ENCODE measurements at regions not wholly inside any gene's neighbourhood (a gene's known extent, or its start where the extent isn't known, plus 50 kb on each side); places are given as distances from the start of the nearest gene placed in this dataset.

- no peaks in the 10 kb centered on the region for H3K9me3 ChIP-seq (ENCODE audit: severe bottlenecking)
- H3K27me3 ChIP-seq (ENCODE audit: insufficient read depth, poor library complexity, severe bottlenecking): no peaks in the 10 kb centered on the region
- DNase-seq (ENCODE audit: low spot score): no peak
- no peak overlapping the region for H3K27ac ChIP-seq (ENCODE audit: poor library complexity, severe bottlenecking)
- H3K4me1 ChIP-seq (ENCODE audit: insufficient read depth, poor library complexity, severe bottlenecking): peaks cover 6% of the 10 kb centered on the region
- no peak for ATAC-seq (ENCODE audit: low read depth)
- TF ChIP-seq CTCF (IDR thresholded peaks at IDR 0.05; ENCODE audit: poor library complexity, severe bottlenecking): no peak
- H3K36me3 ChIP-seq (ENCODE audit: low read depth): no peaks in the 10 kb centered on the region
- no peak overlapping the region for H3K4me3 ChIP-seq (ENCODE audit: severe bottlenecking)
Measured at GRCh38 chr6:90463359-90463758, 123.5 kb downstream of the MAP3K7 start.

- Histone ChIP-seq H3K27ac (ENCODE audit: poor library complexity, severe bottlenecking) (no peak overlapping the region), H3K4me3 (ENCODE audit: severe bottlenecking) (no peak overlapping the region), H3K27me3 (ENCODE audit: insufficient read depth, poor library complexity, severe bottlenecking) (no peaks in the 10 kb centered on the region), H3K9me3 (ENCODE audit: severe bottlenecking) (no peaks in the 10 kb centered on the region), H3K36me3 (ENCODE audit: low read depth) (no peaks in the 10 kb centered on the region), H3K4me1 (ENCODE audit: insufficient read depth, poor library complexity, severe bottlenecking) (no peaks in the 10 kb centered on the region)
- no peak for TF ChIP-seq CTCF (IDR thresholded peaks at IDR 0.05; ENCODE audit: poor library complexity, severe bottlenecking)
- ATAC-seq (ENCODE audit: low read depth) (no peak), DNase-seq (ENCODE audit: low spot score) (no peak)
Measured at GRCh38 chr6:90462102-90462501, 124.8 kb downstream of the MAP3K7 start.

GRCh38 chr6:90461383-90461782 is 125.5 kb downstream of the MAP3K7 start:
- Histone ChIP-seq H3K4me1 (ENCODE audit: insufficient read depth, poor library complexity, severe bottlenecking) (no peaks in the 10 kb centered on the region), H3K27ac (ENCODE audit: poor library complexity, severe bottlenecking) (no peak overlapping the region), H3K4me3 (ENCODE audit: severe bottlenecking) (no peak overlapping the region), H3K27me3 (ENCODE audit: insufficient read depth, poor library complexity, severe bottlenecking) (no peaks in the 10 kb centered on the region), H3K9me3 (ENCODE audit: severe bottlenecking) (no peaks in the 10 kb centered on the region), H3K36me3 (ENCODE audit: low read depth) (no peaks in the 10 kb centered on the region)
- no peak for TF ChIP-seq CTCF (IDR thresholded peaks at IDR 0.05; ENCODE audit: poor library complexity, severe bottlenecking)
- ATAC-seq (ENCODE audit: low read depth) (no peak), DNase-seq (ENCODE audit: low spot score) (no peak)

GRCh38 chr6:90460051-90460450 is 126.8 kb downstream of the MAP3K7 start:
- DNase-seq (ENCODE audit: low spot score) (no peak), ATAC-seq (ENCODE audit: low read depth) (no peak)
- TF ChIP-seq CTCF (IDR thresholded peaks at IDR 0.05; ENCODE audit: poor library complexity, severe bottlenecking): no peak
- Histone ChIP-seq H3K4me3 (ENCODE audit: severe bottlenecking) (no peak overlapping the region), H3K27me3 (ENCODE audit: insufficient read depth, poor library complexity, severe bottlenecking) (no peaks in the 10 kb centered on the region), H3K4me1 (ENCODE audit: insufficient read depth, poor library complexity, severe bottlenecking) (no peaks in the 10 kb centered on the region), H3K36me3 (ENCODE audit: low read depth) (no peaks in the 10 kb centered on the region), H3K9me3 (ENCODE audit: severe bottlenecking) (no peaks in the 10 kb centered on the region), H3K27ac (ENCODE audit: poor library complexity, severe bottlenecking) (no peak overlapping the region)

- no peak for DNase-seq (ENCODE audit: low spot score)
- Histone ChIP-seq H3K36me3 (ENCODE audit: low read depth) (no peaks in the 10 kb centered on the region), H3K4me1 (ENCODE audit: insufficient read depth, poor library complexity, severe bottlenecking) (peaks cover 7% of the 10 kb centered on the region), H3K9me3 (ENCODE audit: severe bottlenecking) (no peaks in the 10 kb centered on the region), H3K4me3 (ENCODE audit: severe bottlenecking) (no peak overlapping the region), H3K27ac (ENCODE audit: poor library complexity, severe bottlenecking) (no peak overlapping the region), H3K27me3 (ENCODE audit: insufficient read depth, poor library complexity, severe bottlenecking) (no peaks in the 10 kb centered on the region)
- TF ChIP-seq CTCF (IDR thresholded peaks at IDR 0.05; ENCODE audit: poor library complexity, severe bottlenecking): no peak
- no peak for ATAC-seq (ENCODE audit: low read depth)
Measured at GRCh38 chr6:90459225-90459758, 127.6 kb downstream of the MAP3K7 start.
